MCF 10A (cell line): ENCODE measurements at regions not wholly inside any gene's neighbourhood (a gene's known extent, or its start where the extent isn't known, plus 50 kb on each side); places are given as distances from the start of the nearest gene placed in this dataset.
A peak's percentile ranks its signal among the peaks of the same experiment; 100 is the strongest.

ENCODE experiments used
- BruUV-seq: library from RNA; stranded (reverse); fragments of 400-500 nt; replicated peaks from 2 replicates; lab custom pipeline; 2021; lab: Mats Ljungman, UMichigan
- CTCF ChIA-PET: fragments of 300-600 bp; sonication (Branson Sonifier 250); formaldehyde crosslinking; extraction: SDS; loops from one replicate; lab custom pipeline; 2021; ENCODE audit warnings: antibody characterized with exemption, inconsistent platforms; lab: Yijun Ruan, JAX
- POLR2A ChIA-PET: fragments of 300-600, 350-650 bp; sonication (Branson Sonifier 250); formaldehyde crosslinking; extraction: SDS; loops from one replicate; lab custom pipeline; 2020; ENCODE audit warnings: antibody characterized with exemption, inconsistent platforms; lab: Yijun Ruan, JAX
- DNase-seq: peaks from one replicate; pipeline ENCODE4 v3.0.0-alpha.2; 2018; ENCODE audit not compliant: unreplicated experiment
- H3K27ac Mint-ChIP-seq: one replicate; pipeline ENCODE4 v1.8.0; 2022; ENCODE audit warnings: mild to moderate bottlenecking, low read depth, mixed read lengths; ENCODE audit not compliant: unreplicated experiment
- H3K27me3 Mint-ChIP-seq: one replicate; pipeline ENCODE4 v1.8.0; 2022; ENCODE audit warnings: mixed read lengths; ENCODE audit not compliant: insufficient read depth, unreplicated experiment
- H3K36me3 Mint-ChIP-seq: one replicate; pipeline ENCODE4 v1.8.0; 2022; ENCODE audit warnings: mild to moderate bottlenecking, moderate library complexity, mixed read lengths; ENCODE audit not compliant: insufficient read depth, unreplicated experiment
- H3K4me1 Mint-ChIP-seq: one replicate; pipeline ENCODE4 v1.8.0; 2022; ENCODE audit warnings: mixed read lengths; ENCODE audit not compliant: insufficient read depth, unreplicated experiment
- H3K4me3 Mint-ChIP-seq: one replicate; pipeline ENCODE4 v1.8.0; 2022; ENCODE audit warnings: mild to moderate bottlenecking, moderate library complexity, mixed read lengths; ENCODE audit not compliant: unreplicated experiment
- H3K9me3 Mint-ChIP-seq: one replicate; pipeline ENCODE4 v1.8.0; 2022; ENCODE audit warnings: mixed read lengths; ENCODE audit not compliant: unreplicated experiment
- CTCF ChIP-seq: fragments of 200-600 bp; IDR thresholded peaks from one replicate; pipeline ENCODE4 v1.8.0; 2022; ENCODE audit warnings: antibody characterized with exemption, mild to moderate bottlenecking; ENCODE audit not compliant: unreplicated experiment
- intact Hi-C: fragments of 100-400 bp; cut with micrococcal nuclease; formaldehyde crosslinking; loops from 2 replicates; pipeline ENCODE4 v1.14.1; 2022

- BruUV-seq, result no TSS peak
- H3K4me3 Mint-ChIP-seq, result peak overlapping the region; percentile 93
- DNase-seq, result peak; percentile 87
- H3K27ac Mint-ChIP-seq, result peak overlapping the region; percentile 98
- CTCF ChIA-PET, result interaction anchor here (0.6 to 2.3 kb wide), 25 partner anchors 8 to 377 kb away, joined by 3 to 18 read pairs (median 4); partner anchors contain the start of gene EZH2
- H3K4me1 Mint-ChIP-seq, result peaks cover 6% of the 10 kb centered on the region
- TF ChIP-seq CTCF, result no peak
- H3K27me3 Mint-ChIP-seq, result no peaks in the 10 kb centered on the region
- peaks cover 6% of the 10 kb centered on the region for H3K36me3 Mint-ChIP-seq
- H3K9me3 Mint-ChIP-seq, result no peaks in the 10 kb centered on the region
- intact Hi-C loops, result loop anchor here (1.0 to 2.0 kb wide), 5 partner anchors 22 to 437 kb away; partner anchors contain the start of genes CUL1 and EZH2
- POLR2A ChIA-PET, result interaction anchor here (0.5 to 2.4 kb wide), 45 partner anchors 8 to 585 kb away, joined by 3 to 50 read pairs (median 4); partner anchors contain the start of genes CUL1, EZH2 and ZNF425
These were observed 56.9 kb upstream of the EZH2 start for GRCh38 chr7:148940702-148941597.

GRCh38 chr7:148939128-148939755, 55.2 kb upstream of the EZH2 start:
- peak overlapping the region; percentile 52 for H3K27ac Mint-ChIP-seq
- TF ChIP-seq CTCF, result no peak
- intact Hi-C loops, result no loop called here

GRCh38 chr7:148935451-148935850, 51.4 kb upstream of the EZH2 start:
- Mint-ChIP-seq H3K27ac (no peak overlapping the region), H3K4me1 (peaks cover 6% of the 10 kb centered on the region), H3K27me3 (no peaks in the 10 kb centered on the region), H3K36me3 (peaks cover 6% of the 10 kb centered on the region), H3K9me3 (no peaks in the 10 kb centered on the region), H3K4me3 (no peak overlapping the region)
- no peak for TF ChIP-seq CTCF
- no TSS peak for BruUV-seq
- POLR2A ChIA-PET, result no interaction called here
- DNase-seq, result no peak
- intact Hi-C loops, result no loop called here
- CTCF ChIA-PET, result no interaction called here

More at GRCh38 chr7:148939128-148939755, 55.2 kb upstream of the EZH2 start:
- ChIA-PET POLR2A (interaction anchor here (0.7 to 2.1 kb wide), 10 partner anchors 24 to 236 kb away, joined by 3 to 7 read pairs (median 3); no protein-coding TSS in a partner anchor), CTCF (interaction anchor here (0.6 to 1.8 kb wide), 8 partner anchors 22 to 674 kb away, joined by 3 to 5 read pairs (median 4); no protein-coding TSS in a partner anchor)
- Mint-ChIP-seq H3K4me3 (no peak overlapping the region), H3K4me1 (peaks cover 6% of the 10 kb centered on the region), H3K36me3 (peaks cover 6% of the 10 kb centered on the region), H3K27me3 (no peaks in the 10 kb centered on the region), H3K9me3 (no peaks in the 10 kb centered on the region)
- BruUV-seq, result no TSS peak
- no peak for DNase-seq
